HG02588 (cell line): ENCODE measurements at regions not wholly inside any gene's neighbourhood (a gene's known extent, or its start where the extent isn't known, plus 50 kb on each side); places are given as distances from the start of the nearest gene placed in this dataset.
"Not testable (repeated sequence)": the region's sequence is repeated elsewhere in the genome, so short reads cannot be mapped to it uniquely, and the experiment has no call there.

Source experiments
- ATAC-seq: cut with Tn5 transposase; IDR thresholded peaks from one replicate; pipeline ENCODE4 v1.9.1; 2021; ENCODE audit warnings: mild to moderate bottlenecking, moderate library complexity; ENCODE audit not compliant: unreplicated experiment

DNA sequence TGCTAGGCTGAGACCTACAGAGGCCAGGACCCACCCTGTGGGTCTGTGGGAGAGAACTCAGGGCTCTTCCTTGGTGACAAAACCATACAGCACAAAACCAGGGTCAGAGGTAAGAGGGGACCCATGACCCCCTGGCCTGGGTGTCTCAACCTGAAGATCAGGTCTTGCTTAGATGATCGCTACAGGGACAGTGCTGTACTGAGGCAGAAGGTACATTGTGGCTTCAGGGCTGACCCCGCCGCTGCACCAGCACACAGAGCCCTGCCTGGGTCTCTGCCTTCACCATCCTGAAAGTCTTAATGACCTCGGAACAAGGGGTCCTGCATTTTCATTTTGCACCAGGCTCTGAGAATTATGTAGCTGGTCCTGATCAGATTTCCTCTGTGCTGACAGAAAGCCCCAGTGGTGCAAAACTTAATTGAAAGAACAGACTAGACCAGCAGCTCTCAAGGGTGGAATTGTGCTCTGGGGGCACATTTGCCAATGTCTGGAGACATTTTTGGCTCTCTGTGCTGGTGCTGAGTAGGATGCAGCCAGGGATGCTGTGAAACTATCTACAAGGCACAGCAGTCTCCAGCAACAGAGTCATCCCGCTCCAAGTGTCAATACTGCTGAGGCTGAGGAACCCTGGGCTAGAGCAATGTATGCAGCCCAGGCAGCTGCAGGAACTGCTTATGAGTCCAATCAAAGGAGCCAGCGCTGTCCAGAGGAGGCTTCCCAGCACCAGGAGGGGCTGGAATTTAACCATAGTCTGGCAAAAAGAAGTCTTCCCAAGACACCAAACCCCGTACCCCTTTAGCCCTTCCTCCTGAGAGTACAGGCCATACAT is 254.9 kb downstream of the ERMARD start:
- ATAC-seq = no peak

DNA sequence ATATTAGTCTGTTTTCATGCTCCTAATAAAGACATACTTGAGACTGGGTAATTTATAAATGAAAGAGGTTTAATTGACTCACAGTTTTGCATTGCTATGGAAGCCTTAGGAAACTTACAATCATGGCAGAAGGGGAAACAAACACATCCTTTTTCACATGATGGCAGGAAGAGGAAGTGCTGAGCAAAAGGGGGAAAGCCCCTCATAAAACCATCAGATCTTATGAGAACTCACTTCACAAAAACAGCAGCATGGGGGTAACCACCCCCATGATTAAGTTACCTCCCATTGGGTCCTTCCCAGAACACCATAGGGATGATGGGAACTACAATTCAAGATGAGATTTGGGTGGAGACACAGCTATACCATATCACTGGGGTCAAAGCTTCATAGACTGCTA is 254.2 kb downstream of the ERMARD start:
- ATAC-seq = no peak

DNA sequence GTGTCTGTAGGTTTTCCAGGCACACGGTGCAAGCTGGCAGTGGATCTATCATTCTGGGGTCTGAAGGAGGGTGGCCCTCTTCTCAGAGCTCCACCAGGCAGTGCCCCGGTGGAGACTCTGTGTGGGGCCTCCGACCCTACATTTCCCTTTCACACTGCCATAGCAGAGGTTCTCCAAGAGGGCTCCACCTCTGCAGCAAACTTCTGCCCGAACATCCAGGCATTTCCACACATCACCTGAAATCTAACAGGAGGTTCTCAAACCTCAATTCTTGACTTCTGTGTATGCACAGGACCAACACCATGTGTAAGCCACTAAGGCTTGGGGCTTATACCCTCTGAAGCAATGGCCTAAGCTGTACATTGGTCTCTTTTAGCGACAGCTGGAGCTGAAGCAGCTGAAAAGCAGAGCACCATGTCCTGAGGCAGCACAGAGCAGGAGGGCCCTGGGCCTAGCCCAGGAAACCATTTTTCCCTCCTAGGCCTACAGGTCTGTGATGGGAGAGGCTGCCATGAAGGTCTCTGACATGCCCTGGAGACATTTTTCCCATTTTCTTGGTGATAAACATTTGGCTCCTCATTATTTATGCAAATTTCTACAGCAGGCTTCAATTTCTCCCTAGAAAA is 253.3 kb downstream of the ERMARD start:
- no peak for ATAC-seq

DNA sequence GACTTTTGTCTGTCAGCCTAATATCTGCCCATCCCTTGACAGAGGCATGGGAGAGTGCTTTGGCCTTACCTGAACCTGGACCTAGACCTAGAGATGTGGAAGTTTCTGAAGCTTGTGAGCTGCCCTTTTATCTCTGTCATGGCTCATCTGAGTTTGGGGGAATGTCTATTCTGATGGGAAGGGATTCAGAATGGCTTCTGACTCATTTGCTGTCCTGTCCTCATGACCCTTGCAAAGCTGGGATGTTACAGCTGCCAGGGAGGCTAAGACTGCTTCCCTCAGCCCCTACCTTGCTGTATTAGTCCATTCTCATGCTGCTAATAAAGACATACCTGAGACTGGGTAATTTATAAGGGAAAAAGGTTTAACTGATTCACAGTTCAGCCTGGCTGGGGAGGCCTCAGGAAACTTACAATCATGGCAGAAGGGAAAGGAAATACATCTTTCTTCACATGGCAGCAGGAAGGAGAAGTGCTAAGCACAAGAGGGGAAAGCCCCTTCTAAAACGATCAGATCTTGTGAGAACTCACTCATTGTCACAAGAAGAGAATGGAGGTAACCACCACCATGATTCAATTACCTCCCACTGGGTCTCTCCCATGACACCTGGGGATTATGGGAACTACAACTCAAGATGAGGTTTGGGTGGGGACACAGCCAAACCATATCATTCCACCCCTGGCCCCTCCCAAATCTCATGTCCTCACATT is 252.2 kb downstream of the ERMARD start:
- no peak for ATAC-seq

DNA sequence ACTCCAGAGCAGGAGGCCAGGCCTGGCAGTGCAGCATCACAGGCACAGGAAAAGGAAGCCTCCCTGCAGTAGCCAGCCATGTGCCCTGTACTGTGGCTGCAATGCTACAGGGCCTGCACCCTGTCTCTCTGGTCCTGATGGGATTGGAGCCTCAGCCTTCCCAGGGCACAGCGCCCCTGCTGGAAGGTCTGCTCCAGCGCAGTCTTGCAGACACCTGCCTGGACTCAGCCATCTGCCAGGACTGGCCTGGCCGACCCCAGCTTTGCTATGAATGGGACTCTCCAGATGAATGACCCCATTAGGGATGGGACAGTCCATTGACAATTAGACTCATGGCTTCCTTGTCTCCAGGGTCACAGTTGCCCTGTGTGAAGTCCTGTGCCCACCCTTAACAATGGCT is 251.6 kb downstream of the ERMARD start:
- no peak for ATAC-seq

DNA sequence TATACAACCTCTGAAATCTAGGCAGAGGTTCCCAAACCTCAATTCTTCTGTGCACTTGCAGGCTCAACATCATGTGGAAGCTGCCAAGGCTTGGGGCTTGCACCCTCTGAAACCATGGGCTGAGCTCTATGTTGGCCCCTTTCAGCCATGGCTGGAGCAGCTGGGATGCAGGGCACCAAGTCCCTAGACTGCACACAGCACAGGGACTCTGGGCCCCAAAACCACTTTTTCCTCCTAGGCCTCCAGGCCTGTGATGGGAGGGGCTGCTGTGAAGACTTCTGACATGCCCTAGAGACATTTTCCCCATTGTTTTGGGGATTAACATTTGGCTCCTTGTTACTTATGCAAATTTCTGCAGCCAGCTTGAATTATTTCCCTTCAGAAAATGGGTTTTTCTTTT is 250.4 kb downstream of the ERMARD start:
- ATAC-seq = not testable (repeated sequence)

DNA sequence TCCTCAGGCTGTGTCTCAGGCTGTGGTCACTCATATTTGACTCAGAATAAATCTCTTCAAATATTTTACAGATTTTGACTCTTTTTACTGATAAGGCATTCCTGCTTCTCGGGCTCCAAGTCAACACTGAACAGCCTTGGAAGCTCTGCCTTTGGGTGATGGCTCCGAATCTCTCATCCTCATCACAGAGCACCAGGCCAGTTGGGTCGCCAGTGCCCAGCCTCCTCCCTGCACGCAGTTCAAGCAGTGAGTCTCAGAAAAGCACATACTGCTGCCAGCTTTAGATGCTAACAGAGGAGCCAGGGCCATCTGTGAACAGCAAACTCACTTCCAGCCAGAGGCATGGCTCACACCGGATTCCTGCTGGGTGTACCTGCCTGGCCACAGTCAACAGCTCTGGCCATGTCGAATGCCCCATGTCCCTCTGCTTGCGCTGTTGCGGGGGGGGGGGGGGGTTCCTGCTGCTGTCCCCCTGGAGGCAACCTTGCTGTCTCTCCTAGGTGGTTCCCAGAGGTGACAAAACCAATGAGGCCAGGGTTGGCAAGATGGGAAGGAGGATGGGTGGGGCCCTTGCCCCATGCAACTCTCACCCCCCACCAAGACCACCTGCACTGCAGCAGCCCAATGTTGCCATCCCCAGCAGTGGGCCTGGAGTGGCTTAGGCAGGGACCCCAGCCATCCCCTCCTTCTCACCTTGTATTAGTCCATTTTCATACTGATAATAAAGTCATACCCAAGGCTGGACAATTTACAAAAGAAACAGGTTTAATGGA is 248.8 kb downstream of the ERMARD start:
- no peak for ATAC-seq

DNA sequence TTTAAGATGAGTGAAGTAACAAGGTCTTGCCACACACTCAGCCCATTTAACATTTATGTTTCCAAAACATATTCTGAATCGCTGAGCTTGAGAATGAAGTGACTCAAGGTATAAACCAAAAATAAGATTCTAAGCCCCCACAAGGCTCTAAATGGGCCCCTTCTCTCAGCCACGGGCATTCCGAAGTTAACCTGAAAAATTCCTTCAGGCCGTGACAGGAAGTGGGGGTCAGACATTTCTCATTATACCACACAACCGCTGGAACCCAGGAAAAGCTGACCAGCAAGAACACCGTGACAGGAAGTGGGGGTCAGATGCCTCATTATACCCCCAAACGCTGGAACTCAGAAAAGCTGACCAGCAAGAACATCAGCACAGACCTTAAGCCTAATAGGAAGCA is 247.9 kb downstream of the ERMARD start:
- no peak for ATAC-seq

DNA sequence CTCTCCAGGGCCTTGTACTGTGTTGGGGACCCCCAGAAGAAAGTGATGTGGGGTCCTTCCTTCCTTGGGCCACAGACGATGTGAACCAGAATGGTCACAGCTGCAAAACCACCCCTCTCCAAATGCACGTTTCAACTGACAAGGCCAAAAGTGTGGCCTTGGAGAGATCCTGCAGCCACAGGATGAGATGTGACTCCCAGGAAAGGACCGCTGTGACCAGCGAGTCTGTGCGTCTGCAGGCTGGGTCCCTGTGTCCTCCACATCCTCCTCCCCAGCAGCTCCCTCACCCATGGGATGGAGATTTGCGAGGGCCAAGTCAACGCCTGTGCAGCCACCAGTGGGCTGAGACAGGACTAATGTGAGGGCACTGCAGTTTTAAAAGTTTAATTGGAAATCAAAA is 247.0 kb downstream of the ERMARD start:
- no peak for ATAC-seq

DNA sequence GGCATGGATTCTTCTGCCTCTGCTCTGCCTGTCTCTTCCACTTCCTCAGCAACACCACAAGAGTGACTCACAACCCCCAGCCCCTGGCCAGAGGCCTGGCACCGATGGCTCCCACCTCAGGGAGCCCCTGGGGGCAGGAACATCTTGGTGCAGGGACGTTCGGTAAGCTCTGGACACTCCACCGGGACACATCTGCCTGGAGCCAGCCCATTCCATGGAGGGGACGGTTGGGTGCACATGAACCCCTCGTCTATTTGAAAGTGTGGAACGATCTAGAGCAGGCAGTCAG is 246.5 kb downstream of the ERMARD start:
- no peak for ATAC-seq

DNA sequence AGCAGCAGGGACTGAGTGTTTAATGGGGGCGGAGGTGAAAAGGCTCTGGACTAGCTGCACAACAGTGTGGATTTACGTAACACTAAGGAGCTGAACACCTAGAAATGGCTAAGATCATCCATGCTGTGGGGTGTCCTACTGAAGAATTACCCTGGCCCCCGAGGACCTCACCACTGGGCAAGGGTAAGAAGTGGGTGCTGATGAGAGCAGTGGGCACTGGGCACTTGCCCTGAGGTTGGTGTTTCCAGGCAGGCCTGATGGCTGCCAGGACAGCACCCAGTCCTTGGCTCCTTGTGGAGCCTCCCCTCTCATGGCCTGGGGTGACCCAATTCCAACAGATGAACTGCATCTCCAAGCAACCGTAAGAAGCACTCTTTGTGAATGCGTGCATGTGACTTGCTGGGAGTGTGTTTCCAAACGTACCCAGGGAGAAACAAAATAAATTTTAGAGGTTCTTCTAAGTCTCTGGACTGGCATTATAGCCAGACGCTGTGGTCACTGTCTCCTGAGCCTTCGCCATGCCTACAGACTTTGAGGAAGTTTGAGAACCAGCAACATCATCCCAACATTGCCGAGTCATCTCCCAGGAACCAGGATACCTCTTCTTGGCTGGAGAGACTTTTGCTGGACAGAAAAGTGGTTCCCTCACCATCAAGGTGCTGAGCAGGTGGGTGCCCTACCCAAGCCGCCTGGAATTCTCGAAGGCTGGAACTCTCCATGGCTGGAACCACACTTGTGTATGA is 245.9 kb downstream of the ERMARD start:
- ATAC-seq = no peak

DNA sequence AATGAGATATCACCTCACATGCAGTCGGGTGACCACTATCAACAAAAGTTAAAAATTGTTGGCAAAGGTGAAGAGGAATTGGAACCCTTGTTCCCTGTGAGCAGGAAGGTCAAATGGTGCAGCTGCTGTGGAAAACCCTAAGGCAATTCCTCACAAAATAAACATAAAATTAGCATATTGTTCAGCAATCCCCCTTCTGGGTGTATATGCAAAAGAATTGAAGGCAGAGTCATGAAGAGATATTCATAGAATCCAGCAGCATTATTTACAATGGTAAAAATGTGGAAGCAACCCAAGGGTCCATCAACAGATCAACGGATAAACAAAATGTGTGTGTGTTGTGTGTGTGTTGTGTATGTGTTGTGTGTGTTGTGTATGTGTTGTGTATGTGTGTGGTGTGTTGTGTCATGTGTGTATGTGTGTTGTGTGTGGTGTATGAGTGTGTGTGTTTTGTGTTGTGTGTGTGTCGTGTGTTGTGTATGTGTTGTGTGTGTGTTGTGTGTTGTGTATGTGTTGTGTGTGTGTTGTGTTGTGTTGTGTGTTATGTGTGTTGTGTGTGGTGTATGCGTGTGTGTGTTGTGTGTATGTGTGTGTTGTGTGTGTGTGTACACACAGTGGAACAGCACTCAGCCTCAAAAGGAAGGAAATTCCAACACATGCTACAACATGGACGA is 245.1 kb downstream of the ERMARD start:
- ATAC-seq = no peak

DNA sequence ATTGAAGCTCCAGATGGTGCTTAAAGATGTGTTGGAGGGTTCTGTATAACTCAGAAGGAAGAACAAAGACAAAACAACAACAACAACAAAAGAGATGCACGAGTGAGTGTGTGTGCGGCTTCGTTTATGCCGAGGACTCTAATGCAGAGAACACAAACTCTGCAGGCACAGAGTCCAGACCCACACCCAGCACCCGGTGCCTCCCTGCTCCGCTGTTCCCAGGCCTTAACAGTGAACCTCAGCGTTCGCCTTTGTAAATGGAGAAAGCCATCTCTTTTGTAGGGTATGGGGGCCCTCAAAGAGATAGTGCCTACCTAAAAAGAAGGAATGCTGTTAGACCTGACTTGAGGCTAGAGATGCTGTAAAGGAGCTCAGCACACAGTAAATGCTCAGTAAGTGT is 243.3 kb downstream of the ERMARD start:
- ATAC-seq = no peak

DNA sequence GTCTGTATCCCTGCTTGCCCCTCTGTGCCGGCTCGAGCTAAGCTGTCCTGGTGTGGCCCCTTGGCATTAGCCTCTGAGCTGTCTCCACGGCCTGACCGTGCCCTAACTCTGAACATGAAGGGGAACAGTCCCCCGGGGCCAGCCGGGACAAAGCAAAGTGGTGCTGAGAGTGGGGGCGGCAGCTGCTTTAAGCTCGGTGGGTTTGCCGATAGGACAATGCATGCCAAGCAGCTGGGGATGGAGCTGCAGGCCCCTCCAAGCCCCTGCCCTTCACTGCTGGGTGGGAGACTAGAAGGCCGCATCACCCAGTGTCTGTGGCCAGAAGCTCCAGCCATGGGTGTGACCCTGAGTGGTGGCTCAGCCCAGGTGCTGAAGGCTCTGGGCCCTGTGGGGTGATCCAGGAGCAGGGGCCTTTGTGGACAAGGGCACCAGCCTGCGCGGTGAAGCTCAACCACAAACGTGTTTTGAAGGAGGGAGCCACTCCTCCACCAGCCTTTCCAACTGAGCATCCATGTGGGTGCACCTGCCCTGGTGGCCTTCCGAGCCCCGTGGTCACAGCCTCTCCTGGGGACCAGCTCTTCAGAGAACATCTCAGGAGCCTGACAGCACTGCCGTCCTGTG is 242.5 kb downstream of the ERMARD start:
- no peak for ATAC-seq

DNA sequence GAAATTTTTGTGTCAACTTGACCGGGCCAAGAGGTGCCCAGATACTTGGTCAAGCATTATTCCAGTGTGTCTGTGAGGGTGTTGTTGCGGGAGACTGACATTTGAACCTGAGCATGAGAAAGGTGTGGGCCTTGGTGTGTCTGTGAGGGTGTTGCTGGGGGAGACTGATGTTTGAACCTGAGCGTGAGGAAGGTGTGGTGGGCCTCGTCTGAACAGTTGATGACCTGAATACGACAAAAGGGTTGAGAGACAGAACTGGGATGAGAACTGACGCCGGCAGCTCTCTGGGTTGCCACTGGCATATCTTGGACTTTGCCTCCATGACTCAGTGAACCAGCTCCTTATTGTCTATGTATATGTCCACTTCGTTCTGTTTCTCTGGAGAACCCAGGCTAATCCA is 240.5 kb downstream of the ERMARD start:
- ATAC-seq = no peak

DNA sequence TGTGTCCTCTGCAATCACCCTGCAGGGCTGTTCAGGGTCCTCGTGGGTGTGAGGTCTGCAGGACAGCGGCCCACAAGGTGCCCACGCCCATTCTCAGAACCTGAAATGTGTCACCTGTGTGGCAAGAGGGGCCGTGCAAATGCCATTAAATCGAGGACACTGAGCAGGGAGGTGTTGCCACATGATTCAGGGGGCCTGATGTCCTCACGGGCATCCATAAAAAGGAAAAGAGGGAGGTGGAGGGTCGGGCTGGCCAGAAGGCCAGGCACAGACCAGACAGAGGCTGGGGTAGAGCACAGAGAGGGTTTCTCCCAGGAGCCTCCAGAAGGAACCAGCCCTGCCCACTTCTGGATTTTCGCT is 239.6 kb downstream of the ERMARD start:
- no peak for ATAC-seq

DNA sequence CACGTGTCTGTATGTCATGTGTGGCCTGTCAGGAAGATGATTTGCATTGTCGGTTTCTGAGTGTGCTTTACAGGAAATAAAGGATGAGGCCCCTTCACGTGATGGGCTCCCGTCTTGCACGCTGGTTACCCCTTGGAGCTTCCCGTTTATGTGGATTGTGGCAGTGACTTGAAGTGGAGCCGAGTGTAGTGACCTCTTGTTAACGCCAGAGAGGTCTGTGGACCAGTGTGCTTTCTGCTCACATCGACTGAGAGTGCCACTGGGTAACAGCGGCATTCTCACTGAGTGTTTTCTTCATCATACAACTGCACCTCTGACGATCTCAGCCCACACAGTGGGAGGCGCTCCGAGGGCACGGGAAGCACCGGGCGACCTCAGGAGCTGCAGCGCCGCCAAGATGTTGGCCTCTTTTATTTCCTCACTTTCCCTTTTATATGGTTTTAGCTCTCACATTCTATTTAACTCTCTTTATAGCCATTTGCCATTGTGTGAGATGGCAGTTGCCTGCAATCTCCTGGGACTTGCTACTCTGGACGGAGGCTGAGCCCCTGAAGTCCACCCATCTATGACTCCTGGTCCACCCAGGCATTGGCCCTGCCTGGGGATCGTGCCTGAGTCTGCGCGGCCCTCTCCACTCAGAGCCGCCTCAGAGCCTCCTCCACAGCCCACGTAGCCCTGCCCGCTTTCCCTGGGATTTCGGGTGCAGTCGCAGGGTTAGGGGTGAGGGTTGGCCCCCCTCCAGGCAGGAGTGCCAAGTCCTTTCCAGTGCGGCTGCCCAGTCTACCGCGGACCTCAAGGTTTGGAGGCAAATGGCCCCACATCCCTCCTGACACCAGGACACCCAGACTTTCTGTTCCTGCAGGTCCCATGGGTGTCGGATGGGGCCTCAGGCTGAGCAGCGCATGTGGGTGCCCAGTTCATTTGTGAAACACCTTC is 238.9 kb downstream of the ERMARD start:
- no peak for ATAC-seq

DNA sequence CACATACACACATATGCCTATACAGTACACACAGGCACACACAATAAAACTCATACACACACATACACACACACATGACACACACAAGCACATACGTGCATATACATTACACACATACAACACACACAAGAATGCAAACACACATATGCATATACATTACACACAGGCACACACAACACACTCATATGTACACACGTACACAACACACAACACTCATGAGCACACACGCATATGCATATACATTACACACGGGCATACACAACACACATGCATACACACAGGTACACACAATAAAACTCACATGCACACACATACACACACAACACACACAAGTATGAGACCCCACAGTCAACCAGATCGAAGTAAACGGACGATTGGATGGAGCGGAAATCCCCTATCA is 238.2 kb downstream of the ERMARD start:
- no peak for ATAC-seq
